OCI-LY7 (cell line): ENCODE measurements at regions not wholly inside any gene's neighbourhood (a gene's known extent, or its start where the extent isn't known, plus 50 kb on each side); places are given as distances from the start of the nearest gene placed in this dataset.

Source experiments
- BruUV-seq: library from RNA; stranded (reverse); fragments of 400-500 nt; replicated peaks from 2 replicates; lab custom pipeline; 2021; lab: Mats Ljungman, UMichigan
- CTCF ChIA-PET: fragments of 300-600 bp; sonication (Branson Sonifier 250); formaldehyde crosslinking; loops from one replicate; lab custom pipeline; 2022; ENCODE audit warnings: antibody characterized with exemption; ENCODE audit not compliant: unreplicated experiment; lab: Charles Lee
- POLR2A ChIA-PET: fragments of 300-600 bp; sonication (Branson Sonifier 250); formaldehyde crosslinking; loops from one replicate; lab custom pipeline; 2022; ENCODE audit warnings: antibody characterized with exemption; lab: Charles Lee
- DNase-seq: peaks from one replicate; pipeline ENCODE4 v3.0.0-alpha.2; 2015; ENCODE audit warnings: low spot score
- H2AFZ ChIP-seq: fragments of 200-600 bp; sonication (generic), shearing (Covaris generic); 2 replicates; pipeline ENCODE4 v1.6.1; 2014; ENCODE audit warnings: mild to moderate bottlenecking, antibody characterized with exemption, low read length, moderate library complexity
- H3K27ac ChIP-seq: fragments of 200-600 bp; sonication (generic); 2 replicates; pipeline ENCODE4 v1.5.1; 2014; ENCODE audit warnings: mixed run types, low read depth, mild to moderate bottlenecking, moderate library complexity, low read length, inconsistent platforms; ENCODE audit not compliant: poor library complexity, severe bottlenecking
- H3K36me3 ChIP-seq: fragments of 200-600 bp; sonication (generic); 2 replicates; pipeline ENCODE4 v1.6.1; 2014; ENCODE audit warnings: mild to moderate bottlenecking, antibody characterized with exemption, low read length, moderate library complexity, mixed read lengths; ENCODE audit not compliant: insufficient read depth
- H3K4me1 ChIP-seq: fragments of 200-600 bp; sonication (generic); 2 replicates; pipeline ENCODE4 v1.5.1; 2014; ENCODE audit warnings: mild to moderate bottlenecking, low read length; ENCODE audit not compliant: insufficient read depth, poor library complexity, severe bottlenecking
- H3K4me2 ChIP-seq: fragments of 200-600 bp; sonication (generic); 2 replicates; pipeline ENCODE4 v1.6.1; 2014; ENCODE audit warnings: mild to moderate bottlenecking, low read length
- H3K4me3 ChIP-seq: fragments of 200-600 bp; sonication (generic); 2 replicates; pipeline ENCODE4 v1.5.1; 2014; ENCODE audit warnings: mild to moderate bottlenecking, low read depth, low read length; ENCODE audit not compliant: poor library complexity, severe bottlenecking
- H3K79me2 ChIP-seq: fragments of 200-600 bp; sonication (generic); 2 replicates; pipeline ENCODE4 v1.6.1; 2016; ENCODE audit warnings: low read depth, mild to moderate bottlenecking, low read length, moderate library complexity, mixed read lengths; ENCODE audit not compliant: insufficient read depth
- H3K9me2 ChIP-seq: fragments of 200-600 bp; sonication (generic); 2 replicates; pipeline ENCODE4 v1.6.1; 2016; ENCODE audit warnings: mild to moderate bottlenecking, low read length, mixed read lengths; ENCODE audit not compliant: insufficient read depth
- H3K9me3 ChIP-seq: fragments of 200-600 bp; sonication (generic); 2 replicates; pipeline ENCODE4 v1.6.1; 2014; ENCODE audit warnings: mild to moderate bottlenecking, mixed run types, low read length, mixed read lengths
- H4K20me1 ChIP-seq: fragments of 200-600 bp; sonication (generic); 2 replicates; pipeline ENCODE4 v1.6.1; 2014; ENCODE audit warnings: mild to moderate bottlenecking, antibody characterized with exemption, low read length, moderate library complexity, mixed read lengths; ENCODE audit not compliant: insufficient read depth
- EZH2phosphoT487 ChIP-seq: fragments of 200-600 bp; sonication (generic); IDR thresholded peaks from 2 replicates; pipeline ENCODE4 v1.6.1; 2018; ENCODE audit warnings: low read depth, borderline replicate concordance, mild to moderate bottlenecking, mixed run types, antibody characterized with exemption, low read length, moderate library complexity, mixed read lengths
- intact Hi-C: fragments of 100-400 bp; cut with micrococcal nuclease; formaldehyde crosslinking; loops from one replicate; pipeline ENCODE4 v1.10.0; 2022; ENCODE audit not compliant: unreplicated experiment
- TF ChIP-seq, protein P1 (sequence below): fragments of 200-600 bp; sonication (generic); conservative IDR thresholded peaks from 2 replicates; pipeline ENCODE4 v1.5.1; 2014; ENCODE audit warnings: mild to moderate bottlenecking, antibody characterized with exemption, low read length, moderate library complexity, mixed read lengths

DNA sequence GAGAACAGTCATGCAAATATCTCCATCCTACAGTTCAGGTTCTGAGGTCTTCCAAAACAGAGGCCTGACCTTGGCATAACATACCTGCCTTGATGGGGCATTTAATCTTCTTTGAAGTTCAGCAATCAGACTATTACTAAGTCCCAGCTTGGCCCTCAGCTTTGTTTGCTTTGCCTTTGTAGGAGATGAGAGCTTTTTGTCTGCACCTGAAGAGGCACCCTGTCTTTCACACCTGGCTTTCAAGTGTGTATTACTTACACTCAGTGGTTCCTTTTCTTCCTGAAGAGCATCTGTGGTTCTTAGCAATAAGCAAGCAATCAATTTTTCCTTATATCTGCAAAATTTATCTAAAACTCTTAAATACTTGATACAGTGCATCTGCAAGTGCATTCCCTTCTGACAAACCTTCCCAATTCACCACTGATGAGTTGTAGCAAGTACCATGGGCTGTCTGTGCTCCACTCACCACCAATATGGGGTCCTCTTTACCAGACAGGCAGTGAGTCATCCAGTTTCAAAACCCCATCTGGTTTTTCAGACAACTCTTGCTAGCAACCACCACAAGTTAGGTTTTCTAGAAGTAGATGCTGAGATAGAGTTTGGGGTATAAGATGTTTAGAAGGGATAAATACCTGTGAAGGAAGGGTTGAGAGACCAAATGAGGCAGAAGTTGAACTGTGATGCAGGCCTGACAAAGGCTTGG lies 100.2 kb downstream of the HINT1 start:
- TF ChIP-seq EZH2phosphoT487: no peak
- TF ChIP-seq, protein P1, sequence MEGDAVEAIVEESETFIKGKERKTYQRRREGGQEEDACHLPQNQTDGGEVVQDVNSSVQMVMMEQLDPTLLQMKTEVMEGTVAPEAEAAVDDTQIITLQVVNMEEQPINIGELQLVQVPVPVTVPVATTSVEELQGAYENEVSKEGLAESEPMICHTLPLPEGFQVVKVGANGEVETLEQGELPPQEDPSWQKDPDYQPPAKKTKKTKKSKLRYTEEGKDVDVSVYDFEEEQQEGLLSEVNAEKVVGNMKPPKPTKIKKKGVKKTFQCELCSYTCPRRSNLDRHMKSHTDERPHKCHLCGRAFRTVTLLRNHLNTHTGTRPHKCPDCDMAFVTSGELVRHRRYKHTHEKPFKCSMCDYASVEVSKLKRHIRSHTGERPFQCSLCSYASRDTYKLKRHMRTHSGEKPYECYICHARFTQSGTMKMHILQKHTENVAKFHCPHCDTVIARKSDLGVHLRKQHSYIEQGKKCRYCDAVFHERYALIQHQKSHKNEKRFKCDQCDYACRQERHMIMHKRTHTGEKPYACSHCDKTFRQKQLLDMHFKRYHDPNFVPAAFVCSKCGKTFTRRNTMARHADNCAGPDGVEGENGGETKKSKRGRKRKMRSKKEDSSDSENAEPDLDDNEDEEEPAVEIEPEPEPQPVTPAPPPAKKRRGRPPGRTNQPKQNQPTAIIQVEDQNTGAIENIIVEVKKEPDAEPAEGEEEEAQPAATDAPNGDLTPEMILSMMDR: no peak
- CTCF ChIA-PET: no interaction called here
- H3K4me2 ChIP-seq: no peak overlapping the region
- intact Hi-C loops: no loop called here
- DNase-seq: no peak
- no peaks in the 10 kb centered on the region for H3K36me3 ChIP-seq
- no TSS peak for BruUV-seq
- no peaks in the 10 kb centered on the region for H3K79me2 ChIP-seq
- H3K9me3 ChIP-seq: no peaks in the 10 kb centered on the region
- no peaks in the 10 kb centered on the region for H3K9me2 ChIP-seq
- POLR2A ChIA-PET: no interaction called here
- no peaks in the 10 kb centered on the region for H3K4me1 ChIP-seq
- no peak overlapping the region for H3K4me3 ChIP-seq
- H2AFZ ChIP-seq: no peak overlapping the region
- H3K27ac ChIP-seq: no peak overlapping the region
- H4K20me1 ChIP-seq: no peaks in the 10 kb centered on the region

DNA sequence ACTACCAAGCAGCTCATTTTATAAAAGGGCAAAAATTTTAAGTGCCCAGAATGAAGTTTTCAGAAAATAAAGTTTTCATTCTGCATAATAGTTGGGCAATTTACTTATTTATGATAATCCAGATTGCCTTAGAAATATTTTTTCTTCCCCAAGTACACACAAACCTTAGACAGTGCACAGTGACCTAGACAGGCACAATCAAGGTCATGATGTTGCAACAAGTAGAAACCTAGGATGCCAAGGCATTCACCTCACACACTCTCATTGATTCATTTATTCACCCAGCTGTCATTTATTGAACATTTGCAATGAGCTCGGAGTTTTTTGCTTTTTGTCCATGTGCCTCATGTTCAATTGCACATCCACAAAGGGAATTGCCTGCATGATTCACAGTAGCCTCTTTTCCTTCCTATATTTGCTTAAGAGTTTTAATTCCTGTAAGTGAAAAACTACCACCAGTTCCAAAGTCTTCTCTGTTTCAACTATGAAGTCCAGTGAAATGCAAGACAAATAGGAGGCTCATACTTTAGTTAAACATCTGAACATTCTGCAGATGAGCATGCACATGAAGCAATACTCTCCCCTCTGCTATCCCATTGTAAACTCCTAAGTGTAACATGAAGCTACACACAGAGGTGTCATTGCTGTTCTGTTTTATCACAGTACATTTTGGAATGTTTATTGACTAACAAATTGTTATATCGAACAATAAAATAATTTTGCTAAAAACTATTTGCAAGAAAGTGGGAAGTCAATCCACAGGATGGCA lies 122.9 kb downstream of the HINT1 start:
- Histone ChIP-seq H3K9me2 (no peaks in the 10 kb centered on the region), H3K4me2 (no peak overlapping the region), H3K4me3 (no peak overlapping the region), H4K20me1 (no peaks in the 10 kb centered on the region), H3K27ac (no peak overlapping the region), H3K9me3 (no peaks in the 10 kb centered on the region), H3K36me3 (no peaks in the 10 kb centered on the region), H2AFZ (no peak overlapping the region), H3K4me1 (no peaks in the 10 kb centered on the region), H3K79me2 (no peaks in the 10 kb centered on the region)
- no peak for DNase-seq
- intact Hi-C loops: no loop called here
- BruUV-seq: no TSS peak
- POLR2A ChIA-PET: interaction anchor here (0.6 to 1.0 kb wide), 2 partner anchors 14 to 48 kb away, joined by 3 read pairs; no protein-coding TSS in a partner anchor
- no peak for TF ChIP-seq EZH2phosphoT487
- CTCF ChIA-PET: no interaction called here

DNA sequence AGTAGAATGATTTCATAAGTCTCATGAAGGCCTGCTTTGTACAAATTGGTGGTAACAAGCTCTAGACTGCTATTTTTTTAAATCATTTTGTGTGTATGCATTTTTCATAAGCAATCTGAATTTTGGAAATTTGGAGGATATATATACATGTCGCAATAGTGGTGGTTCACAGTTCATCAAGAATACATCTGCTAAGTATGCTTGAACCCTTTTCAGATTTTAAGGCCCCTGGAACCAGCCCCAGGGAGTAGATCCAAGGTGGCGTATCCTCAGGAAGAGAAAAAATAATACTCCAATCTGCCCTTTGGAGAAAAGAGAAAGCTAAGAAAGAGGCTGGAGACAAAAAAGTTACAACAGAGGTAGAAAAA lies 141.6 kb downstream of the HINT1 start:
- no peak for TF ChIP-seq EZH2phosphoT487
- TF ChIP-seq, protein P1: no peak
- H3K79me2 ChIP-seq: no peaks in the 10 kb centered on the region
- H3K4me3 ChIP-seq: no peak overlapping the region
- CTCF ChIA-PET: no interaction called here
- H3K4me1 ChIP-seq: no peaks in the 10 kb centered on the region
- no peak overlapping the region for H3K27ac ChIP-seq
- BruUV-seq: no TSS peak
- H3K9me2 ChIP-seq: no peaks in the 10 kb centered on the region; the same call in 1 of the 2 replicates
- no peak for DNase-seq
- intact Hi-C loops: no loop called here
- H3K9me3 ChIP-seq: no peaks in the 10 kb centered on the region
- no peaks in the 10 kb centered on the region for H4K20me1 ChIP-seq
- POLR2A ChIA-PET: no interaction called here
- H2AFZ ChIP-seq: no peak overlapping the region
- H3K36me3 ChIP-seq: no peaks in the 10 kb centered on the region
- no peak overlapping the region for H3K4me2 ChIP-seq
